ENCODE measurements at regions not wholly inside any gene's neighbourhood (a gene's known extent, or its start where the extent isn't known, plus 50 kb on each side); places are given as distances from the start of the nearest gene placed in this dataset.

- no peak for TF ChIP-seq CTCF (IDR thresholded peaks at IDR 0.05)
- TF ChIP-seq POLR2A (IDR thresholded peaks at IDR 0.05): no peak
- no peak for TF ChIP-seq POLR2AphosphoS5 (IDR thresholded peaks at IDR 0.05)
Observed at GRCh38 chr7:47721670-47722069, 139.8 kb upstream of the TNS3 start.

Measured in gastroesophageal sphincter (tissue), 3 donors.